ENCODE measurements at regions not wholly inside any gene's neighbourhood (a gene's known extent, or its start where the extent isn't known, plus 50 kb on each side); places are given as distances from the start of the nearest gene placed in this dataset.

GRCh38 chrX:47746446-47746845 is 87.5 kb upstream of the UXT start:
- Histone ChIP-seq H3F3A (replicated peaks; ENCODE audit: insufficient read depth) (no peaks in the 10 kb centered on the region), H3K27ac (ENCODE audit: low read depth in 2 of 2, low read length in 1 of 2) (no peak overlapping the region), H3K4me1 (ENCODE audit: control insufficient read depth in 1 of 2, insufficient read depth in 2 of 2, low read depth in 1 of 2, low read length in 1 of 2) (no peaks in the 10 kb centered on the region), H3K4me2 (no peak overlapping the region), H3K9ac (no peak overlapping the region), H3K9me3 (no peaks in the 10 kb centered on the region), H3K36me3 (replicated peaks in 1 of 2; ENCODE audit: control insufficient read depth in 1 of 2, insufficient read depth in 2 of 2, low read length in 1 of 2) (no peaks in the 10 kb centered on the region), H3K27me3 (ENCODE audit: insufficient read depth) (peaks cover 11% of the 10 kb centered on the region; the same call in 1 of the 2 replicates), H3K9me2 (no peaks in the 10 kb centered on the region), H2AFZ (ENCODE audit: low read depth) (no peak overlapping the region), H4K20me1 (ENCODE audit: insufficient read depth) (no peaks in the 10 kb centered on the region), H3K79me2 (ENCODE audit: insufficient read depth) (no peaks in the 10 kb centered on the region), H3K4me3 (ENCODE audit: low read depth in 2 of 2, low read length in 1 of 2) (no peak overlapping the region)
- 9% methylated on average over 3 of the region's 3 CpGs for WGBS (ENCODE audit: low lambda C conversion rate)
- CTCF ChIA-PET, result interaction anchor here (1.2 kb wide), 1 partner anchor 17 kb away, joined by 3 read pairs; no protein-coding TSS in a partner anchor
- TF ChIP-seq CHD2 (IDR thresholded peaks at IDR 0.05; ENCODE audit: low read length, partially characterized antibody) (no peak), TAF1 (IDR thresholded peaks at IDR 0.05; ENCODE audit: borderline replicate concordance, low read depth, low read length) (no peak), YY1 (IDR thresholded peaks at IDR 0.05; ENCODE audit: low read depth) (no peak), NRF1 (IDR thresholded peaks at IDR 0.05; ENCODE audit: low read depth, low read length) (no peak), MAX (IDR thresholded peaks at IDR 0.05; ENCODE audit: low read depth) (no peak), USF2 (IDR thresholded peaks at IDR 0.05; ENCODE audit: borderline replicate concordance, low read depth, low read length) (no peak), ZBTB33 (IDR thresholded peaks at IDR 0.05; ENCODE audit: borderline replicate concordance, low read depth) (no peak), FOXJ3 (CRISPR knock-in tag; IDR thresholded peaks at IDR 0.05) (no peak), EZH2phosphoT487 (IDR thresholded peaks at IDR 0.05; ENCODE audit: borderline replicate concordance, low read depth) (no peak), RCOR1 (IDR thresholded peaks at IDR 0.05; ENCODE audit: low read length) (no peak), MEF2A (IDR thresholded peaks at IDR 0.05; ENCODE audit: borderline replicate concordance, low read depth) (no peak), TEAD4 (IDR thresholded peaks at IDR 0.05; ENCODE audit: borderline replicate concordance, insufficient read depth) (no peak), TCF12 (IDR thresholded peaks at IDR 0.05) (no peak), CTCF (IDR thresholded peaks at IDR 0.05) (no peak), RAD21 (IDR thresholded peaks at IDR 0.05; ENCODE audit: low read length) (no peak), POLR2AphosphoS5 (IDR thresholded peaks at IDR 0.05; ENCODE audit: low read depth, low read length) (no peak), RFX5 (IDR thresholded peaks at IDR 0.05; ENCODE audit: low read length) (no peak)
- TF ChIP-seq, protein P1, sequence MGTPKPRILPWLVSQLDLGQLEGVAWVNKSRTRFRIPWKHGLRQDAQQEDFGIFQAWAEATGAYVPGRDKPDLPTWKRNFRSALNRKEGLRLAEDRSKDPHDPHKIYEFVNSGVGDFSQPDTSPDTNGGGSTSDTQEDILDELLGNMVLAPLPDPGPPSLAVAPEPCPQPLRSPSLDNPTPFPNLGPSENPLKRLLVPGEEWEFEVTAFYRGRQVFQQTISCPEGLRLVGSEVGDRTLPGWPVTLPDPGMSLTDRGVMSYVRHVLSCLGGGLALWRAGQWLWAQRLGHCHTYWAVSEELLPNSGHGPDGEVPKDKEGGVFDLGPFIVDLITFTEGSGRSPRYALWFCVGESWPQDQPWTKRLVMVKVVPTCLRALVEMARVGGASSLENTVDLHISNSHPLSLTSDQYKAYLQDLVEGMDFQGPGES (IDR thresholded peaks at IDR 0.05; ENCODE audit: low read depth, low read length), result no peak
- POLR2A ChIA-PET, result no interaction called here
- no peak for DNase-seq
